ENCODE measurements at regions not wholly inside any gene's neighbourhood (a gene's known extent, or its start where the extent isn't known, plus 50 kb on each side); places are given as distances from the start of the nearest gene placed in this dataset.

DNA sequence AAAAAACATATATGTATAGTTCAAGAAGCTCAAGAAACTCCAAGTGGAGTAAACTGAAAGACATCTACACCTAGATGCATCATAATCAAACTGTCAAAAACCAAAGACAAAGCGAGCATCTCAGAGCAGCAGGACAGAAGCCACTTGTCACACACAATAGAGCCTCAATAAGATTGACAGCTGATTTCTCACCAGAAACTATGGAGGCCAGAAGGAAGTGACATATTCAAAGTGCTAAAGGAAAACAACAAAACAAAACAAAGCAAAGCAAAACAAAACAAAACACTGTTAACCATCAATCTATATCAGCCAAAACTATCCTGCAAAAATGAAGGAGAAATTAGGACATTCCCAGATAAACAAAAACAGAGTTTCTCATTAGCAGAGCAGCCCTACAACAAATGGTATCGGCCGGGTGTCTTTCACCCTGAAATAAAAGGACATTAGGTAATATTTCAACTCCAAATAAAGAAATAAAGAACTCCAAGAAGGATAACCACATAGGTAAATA, 65.8 kb upstream of the SEPTIN5 start:
- Histone ChIP-seq H4K20me1 (ENCODE audit: insufficient read depth, low read length) (no peaks in the 10 kb centered on the region), H2AFZ (ENCODE audit: low read depth, low read length) (no peak overlapping the region), H3K4me1 (ENCODE audit: low read length) (no peaks in the 10 kb centered on the region), H3K9me3 (ENCODE audit: insufficient read depth, low read length) (peaks cover 11% of the 10 kb centered on the region; the same call in 1 of the 2 replicates), H3K79me2 (ENCODE audit: low read length) (no peaks in the 10 kb centered on the region), H3K4me3 (ENCODE audit: low read length) (no peak overlapping the region), H3K9ac (ENCODE audit: low read length) (no peak overlapping the region), H3K36me3 (replicated peaks; ENCODE audit: low read depth, low read length) (no peaks in the 10 kb centered on the region), H3K27me3 (ENCODE audit: low read depth, low read length) (peaks cover 58% of the 10 kb centered on the region), H3K4me2 (ENCODE audit: low read length) (no peak overlapping the region), H3K27ac (ENCODE audit: low read length) (no peak overlapping the region)
- TF ChIP-seq EZH2phosphoT487 (IDR thresholded peaks at IDR 0.05; ENCODE audit: low read depth) (no peak), CTCF (IDR thresholded peaks at IDR 0.05; ENCODE audit: low read depth, low read length) (no peak)

DNA sequence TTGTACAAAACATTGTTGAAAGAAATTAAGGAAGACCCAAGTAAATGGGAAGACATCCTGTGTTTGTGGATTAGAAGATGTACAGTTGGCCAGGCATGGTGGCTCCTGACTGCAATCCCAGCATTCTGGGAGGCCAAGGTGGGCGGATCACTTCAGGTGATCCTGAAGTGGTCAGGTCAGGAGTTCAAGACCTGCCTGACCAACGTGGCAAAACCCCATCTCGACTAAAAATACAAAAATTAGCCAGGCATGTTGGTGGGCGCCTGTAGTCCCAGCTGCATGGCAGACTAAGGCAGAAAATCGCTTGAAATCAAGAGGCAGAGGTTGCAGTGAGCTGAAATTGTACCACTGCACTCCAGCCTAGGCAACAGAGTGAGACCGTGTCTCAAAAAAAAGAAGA, 62.0 kb upstream of the SEPTIN5 start:
- H3K27me3 ChIP-seq (ENCODE audit: low read depth, low read length): peaks cover 27% of the 10 kb centered on the region; the same call in 1 of the 2 replicates
- H4K20me1 ChIP-seq (ENCODE audit: insufficient read depth, low read length): no peaks in the 10 kb centered on the region
- no peak overlapping the region for H2AFZ ChIP-seq (ENCODE audit: low read depth, low read length)
- H3K79me2 ChIP-seq (ENCODE audit: low read length): no peaks in the 10 kb centered on the region
- H3K36me3 ChIP-seq (replicated peaks; ENCODE audit: low read depth, low read length): no peaks in the 10 kb centered on the region
- H3K27ac ChIP-seq (ENCODE audit: low read length): no peak overlapping the region
- H3K9me3 ChIP-seq (ENCODE audit: insufficient read depth, low read length): peaks cover 11% of the 10 kb centered on the region; the same call in 1 of the 2 replicates
- TF ChIP-seq EZH2phosphoT487 (IDR thresholded peaks at IDR 0.05; ENCODE audit: low read depth) (no peak), CTCF (IDR thresholded peaks at IDR 0.05; ENCODE audit: low read depth, low read length) (no peak)
- no peak overlapping the region for H3K4me3 ChIP-seq (ENCODE audit: low read length)
- H3K4me2 ChIP-seq (ENCODE audit: low read length): no peak overlapping the region
- H3K9ac ChIP-seq (ENCODE audit: low read length): no peak overlapping the region
- no peaks in the 10 kb centered on the region for H3K4me1 ChIP-seq (ENCODE audit: low read length)

GRCh38 chr22:19654338-19654987, 59.8 kb upstream of the SEPTIN5 start:
- Histone ChIP-seq H3K4me3 (ENCODE audit: low read length) (no peak overlapping the region), H3K4me2 (ENCODE audit: low read length) (no peak overlapping the region), H3K9me3 (ENCODE audit: insufficient read depth, low read length) (no peaks in the 10 kb centered on the region), H2AFZ (ENCODE audit: low read depth, low read length) (no peak overlapping the region), H3K27ac (ENCODE audit: low read length) (no peak overlapping the region), H3K36me3 (replicated peaks; ENCODE audit: low read depth, low read length) (no peaks in the 10 kb centered on the region), H4K20me1 (ENCODE audit: insufficient read depth, low read length) (no peaks in the 10 kb centered on the region), H3K9ac (ENCODE audit: low read length) (no peak overlapping the region), H3K79me2 (ENCODE audit: low read length) (no peaks in the 10 kb centered on the region), H3K27me3 (ENCODE audit: low read depth, low read length) (peaks cover 21% of the 10 kb centered on the region; the same call in 1 of the 2 replicates), H3K4me1 (ENCODE audit: low read length) (no peaks in the 10 kb centered on the region)
- TF ChIP-seq EZH2phosphoT487 (IDR thresholded peaks at IDR 0.05; ENCODE audit: low read depth) (no peak), CTCF (IDR thresholded peaks at IDR 0.05; ENCODE audit: low read depth, low read length) (no peak)

DNA sequence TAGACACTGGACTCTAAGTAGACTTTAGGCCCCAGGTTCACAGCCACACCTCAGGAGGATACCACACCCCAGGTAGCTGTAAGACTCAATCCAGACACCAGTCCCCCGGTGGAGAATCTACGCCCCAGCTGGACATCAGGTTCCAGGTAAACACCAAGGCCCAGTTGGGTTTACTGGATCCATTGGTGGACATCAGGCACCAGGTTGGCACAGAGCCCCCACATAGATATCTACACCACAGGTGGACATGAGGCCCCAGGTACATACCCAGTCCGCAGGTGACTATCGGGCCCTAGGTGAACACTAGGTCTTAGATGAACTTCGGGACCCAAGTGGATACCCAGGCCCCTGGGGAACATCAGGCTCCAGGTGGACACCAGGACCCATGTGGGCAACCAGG, 58.9 kb upstream of the SEPTIN5 start:
- no peaks in the 10 kb centered on the region for H3K9me3 ChIP-seq (ENCODE audit: insufficient read depth, low read length)
- no peak overlapping the region for H2AFZ ChIP-seq (ENCODE audit: low read depth, low read length)
- H3K27me3 ChIP-seq (ENCODE audit: low read depth, low read length): peaks cover 16% of the 10 kb centered on the region; the same call in 1 of the 2 replicates
- H3K79me2 ChIP-seq (ENCODE audit: low read length): no peaks in the 10 kb centered on the region
- no peak overlapping the region for H3K27ac ChIP-seq (ENCODE audit: low read length)
- no peaks in the 10 kb centered on the region for H3K4me1 ChIP-seq (ENCODE audit: low read length)
- no peak overlapping the region for H3K9ac ChIP-seq (ENCODE audit: low read length)
- no peak overlapping the region for H3K4me3 ChIP-seq (ENCODE audit: low read length)
- TF ChIP-seq EZH2phosphoT487 (IDR thresholded peaks at IDR 0.05; ENCODE audit: low read depth) (no peak), CTCF (IDR thresholded peaks at IDR 0.05; ENCODE audit: low read depth, low read length) (no peak)
- H4K20me1 ChIP-seq (ENCODE audit: insufficient read depth, low read length): no peaks in the 10 kb centered on the region
- no peak overlapping the region for H3K4me2 ChIP-seq (ENCODE audit: low read length)
- H3K36me3 ChIP-seq (replicated peaks; ENCODE audit: low read depth, low read length): no peaks in the 10 kb centered on the region
